GM10266 (cell line): ENCODE measurements at regions not wholly inside any gene's neighbourhood (a gene's known extent, or its start where the extent isn't known, plus 50 kb on each side); places are given as distances from the start of the nearest gene placed in this dataset.

Experiments
- DNase-seq: peaks from one replicate; pipeline ENCODE4 v3.0.0; 2012; ENCODE audit errors: extremely low spot score
- TF ChIP-seq, protein P1 (sequence below): IDR thresholded peaks from 2 replicates; pipeline ENCODE4 v1.5.1; 2012; ENCODE audit warnings: mild to moderate bottlenecking, low read depth; ENCODE audit not compliant: control insufficient read depth, insufficient read depth; ENCODE audit errors: missing control alignments

DNA sequence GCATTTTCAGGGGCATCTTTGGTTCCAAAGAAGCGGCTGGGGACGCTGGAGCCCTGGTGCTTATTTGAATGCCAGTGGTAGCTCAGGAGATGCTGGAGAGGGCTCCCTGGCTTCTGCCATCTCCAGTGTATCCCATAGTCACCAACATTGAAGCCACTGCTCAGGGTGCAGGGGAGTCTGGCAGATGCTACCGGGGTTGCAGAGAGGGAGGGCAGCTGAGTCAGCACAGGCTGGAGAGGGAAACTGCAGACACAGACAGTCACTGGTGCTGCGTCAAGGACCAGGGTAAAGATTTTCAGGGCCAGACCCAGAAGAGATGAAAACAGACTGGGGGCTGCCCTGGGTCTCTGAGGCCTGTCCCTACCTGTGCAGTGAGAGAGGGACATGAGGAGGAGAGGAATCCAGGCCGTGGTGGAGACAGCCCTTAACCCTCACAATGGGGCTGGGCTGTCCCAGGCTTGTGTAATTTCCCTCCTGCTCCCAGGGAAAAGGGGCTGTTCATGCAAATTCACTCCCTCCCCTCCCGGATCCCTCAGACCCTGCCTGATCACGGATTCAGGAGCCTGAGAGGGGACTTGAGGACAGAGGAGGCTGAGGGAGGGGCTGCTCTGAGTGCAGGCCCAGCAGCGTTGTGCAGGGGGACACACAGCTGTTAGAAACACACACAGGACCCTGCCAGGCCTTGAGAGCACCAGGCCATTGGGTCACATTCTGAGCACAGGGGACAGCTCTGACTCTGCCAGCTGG, 126.9 kb upstream of the GRK3 start:
- no peak for DNase-seq

GRCh38 chr22:25447067-25447685, 117.3 kb upstream of the GRK3 start:
- DNase-seq: no peak
- TF ChIP-seq, protein P1, sequence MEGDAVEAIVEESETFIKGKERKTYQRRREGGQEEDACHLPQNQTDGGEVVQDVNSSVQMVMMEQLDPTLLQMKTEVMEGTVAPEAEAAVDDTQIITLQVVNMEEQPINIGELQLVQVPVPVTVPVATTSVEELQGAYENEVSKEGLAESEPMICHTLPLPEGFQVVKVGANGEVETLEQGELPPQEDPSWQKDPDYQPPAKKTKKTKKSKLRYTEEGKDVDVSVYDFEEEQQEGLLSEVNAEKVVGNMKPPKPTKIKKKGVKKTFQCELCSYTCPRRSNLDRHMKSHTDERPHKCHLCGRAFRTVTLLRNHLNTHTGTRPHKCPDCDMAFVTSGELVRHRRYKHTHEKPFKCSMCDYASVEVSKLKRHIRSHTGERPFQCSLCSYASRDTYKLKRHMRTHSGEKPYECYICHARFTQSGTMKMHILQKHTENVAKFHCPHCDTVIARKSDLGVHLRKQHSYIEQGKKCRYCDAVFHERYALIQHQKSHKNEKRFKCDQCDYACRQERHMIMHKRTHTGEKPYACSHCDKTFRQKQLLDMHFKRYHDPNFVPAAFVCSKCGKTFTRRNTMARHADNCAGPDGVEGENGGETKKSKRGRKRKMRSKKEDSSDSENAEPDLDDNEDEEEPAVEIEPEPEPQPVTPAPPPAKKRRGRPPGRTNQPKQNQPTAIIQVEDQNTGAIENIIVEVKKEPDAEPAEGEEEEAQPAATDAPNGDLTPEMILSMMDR: no peak

More for the DNA sequence above, 126.9 kb upstream of the GRK3 start:
- TF ChIP-seq, protein P1: no peak

DNA sequence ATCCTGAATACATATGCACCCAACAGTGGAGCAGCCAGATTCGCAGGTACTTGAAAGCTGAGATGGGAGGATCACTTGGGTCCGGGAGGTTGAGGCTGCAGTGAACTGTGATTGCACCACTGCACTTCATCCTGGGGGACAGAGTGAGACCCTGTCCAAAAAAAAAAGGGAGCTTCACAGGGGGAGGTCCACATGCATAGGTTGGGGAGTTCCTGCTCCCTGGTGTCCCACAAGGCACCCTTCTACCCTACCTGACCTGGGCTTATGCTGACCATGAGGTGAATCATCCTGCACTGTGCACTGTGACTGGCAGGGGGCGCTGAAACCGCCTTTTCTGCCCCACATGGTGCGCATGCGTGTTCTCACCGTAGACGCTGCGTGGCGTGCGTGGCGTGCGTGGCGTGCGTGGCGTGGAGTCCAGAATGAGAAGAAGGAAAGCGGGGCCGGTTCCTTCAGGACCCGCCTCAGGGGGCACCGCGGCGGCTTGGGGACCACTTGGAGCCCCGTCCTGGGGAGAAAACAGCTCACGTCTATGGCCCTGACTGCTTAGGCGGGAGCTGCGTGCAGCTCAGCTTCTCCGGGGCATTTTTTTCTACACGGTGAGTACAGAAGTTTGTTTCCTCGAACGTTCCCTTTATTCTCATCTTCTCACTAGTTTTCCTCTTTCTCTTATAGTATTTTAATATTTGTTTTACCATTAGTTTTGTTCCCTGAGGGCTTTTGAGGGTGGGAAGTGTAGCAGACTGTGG, 116.6 kb upstream of the GRK3 start:
- peak; percentile 93 for DNase-seq
- TF ChIP-seq, protein P1: peak; percentile 98

- peak; percentile 35 for DNase-seq
- TF ChIP-seq, protein P1: no peak
Measured at GRCh38 chr22:25448435-25449051, 115.9 kb upstream of the GRK3 start.

DNA sequence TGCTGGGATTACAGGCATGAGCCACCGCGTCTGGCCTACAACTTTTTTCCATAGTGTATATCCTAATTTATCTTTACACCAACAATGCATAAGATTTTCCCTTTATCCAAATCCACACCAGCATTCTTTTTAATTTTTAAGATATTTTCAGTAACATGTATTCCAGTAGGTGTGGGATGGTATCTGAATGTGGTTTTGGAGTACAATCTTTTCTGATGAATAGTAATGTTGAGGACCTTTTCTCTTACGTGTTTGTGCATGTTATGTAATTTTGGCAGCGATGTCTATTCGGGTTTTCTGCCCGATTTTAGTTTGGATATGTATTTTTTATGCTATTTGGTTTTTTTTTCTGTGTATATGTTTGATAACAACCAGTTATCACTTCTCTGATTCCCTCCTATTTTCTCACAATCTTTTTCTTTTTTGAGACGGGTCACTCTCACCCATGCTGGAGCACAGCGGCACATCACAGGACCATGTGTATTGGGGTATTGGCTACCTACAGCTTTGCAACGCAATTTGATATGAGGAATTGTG, 114.6 kb upstream of the GRK3 start:
- DNase-seq: no peak
- TF ChIP-seq, protein P1: no peak

GRCh38 chr22:25451480-25452114, 112.9 kb upstream of the GRK3 start:
- TF ChIP-seq, protein P1: no peak
- DNase-seq: no peak
